Thyroid gland (tissue), 4 donors: ENCODE measurements at regions not wholly inside any gene's neighbourhood (a gene's known extent, or its start where the extent isn't known, plus 50 kb on each side); places are given as distances from the start of the nearest gene placed in this dataset.

Experiments used
- DNase-seq, 2 donors: peaks; one replicate each; pipeline ENCODE4 v3.0.0-alpha.2; 2019
- H3K27ac ChIP-seq, 3 donors: fragments of 200-600 bp; sonication (generic); 1 replicate in 2 of 3; 2 replicates in 1 of 3; pipeline ENCODE4 v1.5.1; 2016 to 2019; ENCODE audit warnings: mild to moderate bottlenecking in 1 of 3, moderate library complexity in 1 of 3
- H3K27me3 ChIP-seq: fragments of 200-600 bp; sonication (generic); one replicate; pipeline ENCODE4 v1.5.1; 2019
- H3K36me3 ChIP-seq, 2 donors: fragments of 200-600 bp; sonication (generic); one replicate each; pipeline ENCODE4 v1.5.1; 2016 to 2019
- H3K4me1 ChIP-seq, 2 donors: fragments of 200-600 bp; sonication (generic); one replicate each; pipeline ENCODE4 v1.5.1; 2017 to 2019
- H3K4me3 ChIP-seq, 3 donors: fragments of 200-600 bp; sonication (generic); replicated peaks in 1 of 3; 1 replicate in 2 of 3; 2 replicates in 1 of 3; pipeline ENCODE4 v1.5.1; 2016; ENCODE audit warnings: mild to moderate bottlenecking in 1 of 3
- H3K9me3 ChIP-seq: fragments of 200-600 bp; sonication (generic); one replicate; pipeline ENCODE4 v1.5.1; 2017
- POLR2A ChIP-seq, 2 donors: fragments of 450-650 bp; IDR thresholded peaks; one replicate each; pipeline ENCODE4 v1.6.1; 2017; ENCODE audit warnings: antibody characterized with exemption in 2 of 2, mild to moderate bottlenecking in 2 of 2, moderate library complexity in 1 of 2
- WGBS, 2 donors: methylation state at CpG; one replicate each; pipeline ENCODE4 v1.1.5; 2017; 5-methylcytosine and 5-hydroxymethylcytosine counted together
- intact Hi-C: fragments of 100-400 bp; cut with DNase I; formaldehyde crosslinking; loops from one replicate; pipeline ENCODE4 v1.15.1; 2023
- TF ChIP-seq, protein P1 (sequence below), 6 experiments: fragments of 200-600 bp in 3 of 6; fragments of 450-650 bp in 3 of 6; sonication (generic) in 3 of 6; IDR thresholded peaks; one replicate each; pipeline ENCODE4 v1.5.1; 2016 to 2019; ENCODE audit warnings: antibody characterized with exemption in 6 of 6, mild to moderate bottlenecking in 2 of 6, inconsistent platforms in 1 of 6, moderate library complexity in 1 of 6

DNA sequence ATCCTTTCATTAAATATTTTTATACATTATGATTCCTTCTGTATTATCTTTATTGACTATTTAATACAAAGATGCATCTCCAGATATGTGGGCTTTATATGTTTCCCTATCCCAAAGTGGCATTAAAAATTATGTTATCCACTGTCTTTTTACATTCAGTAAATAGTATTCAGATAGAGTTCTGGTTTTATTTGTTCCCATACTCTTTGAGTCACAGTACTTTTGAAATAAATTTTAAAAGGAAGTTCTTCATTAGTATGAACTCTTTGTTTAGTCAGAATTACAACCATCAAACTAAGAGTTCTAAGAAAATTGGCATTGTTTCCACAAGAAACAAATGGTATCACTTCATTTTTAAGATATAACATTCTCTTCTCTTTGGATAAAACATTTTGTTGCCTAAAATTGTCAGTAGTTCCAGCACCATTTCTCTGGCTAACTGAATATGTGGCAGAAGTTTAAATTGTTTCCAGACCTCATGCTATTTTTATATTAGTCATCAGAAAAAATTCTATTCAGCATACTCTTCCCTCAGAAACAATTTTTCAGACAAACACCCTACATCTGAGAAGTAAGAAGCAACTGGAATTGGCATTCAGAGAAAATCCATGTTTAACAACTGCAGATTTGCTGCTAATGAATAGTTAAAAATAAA is 88.5 kb upstream of the COL5A2 start:
- TF ChIP-seq, protein P1, sequence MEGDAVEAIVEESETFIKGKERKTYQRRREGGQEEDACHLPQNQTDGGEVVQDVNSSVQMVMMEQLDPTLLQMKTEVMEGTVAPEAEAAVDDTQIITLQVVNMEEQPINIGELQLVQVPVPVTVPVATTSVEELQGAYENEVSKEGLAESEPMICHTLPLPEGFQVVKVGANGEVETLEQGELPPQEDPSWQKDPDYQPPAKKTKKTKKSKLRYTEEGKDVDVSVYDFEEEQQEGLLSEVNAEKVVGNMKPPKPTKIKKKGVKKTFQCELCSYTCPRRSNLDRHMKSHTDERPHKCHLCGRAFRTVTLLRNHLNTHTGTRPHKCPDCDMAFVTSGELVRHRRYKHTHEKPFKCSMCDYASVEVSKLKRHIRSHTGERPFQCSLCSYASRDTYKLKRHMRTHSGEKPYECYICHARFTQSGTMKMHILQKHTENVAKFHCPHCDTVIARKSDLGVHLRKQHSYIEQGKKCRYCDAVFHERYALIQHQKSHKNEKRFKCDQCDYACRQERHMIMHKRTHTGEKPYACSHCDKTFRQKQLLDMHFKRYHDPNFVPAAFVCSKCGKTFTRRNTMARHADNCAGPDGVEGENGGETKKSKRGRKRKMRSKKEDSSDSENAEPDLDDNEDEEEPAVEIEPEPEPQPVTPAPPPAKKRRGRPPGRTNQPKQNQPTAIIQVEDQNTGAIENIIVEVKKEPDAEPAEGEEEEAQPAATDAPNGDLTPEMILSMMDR (IDR thresholded peaks at IDR 0.05): no peak
- TF ChIP-seq POLR2A (IDR thresholded peaks at IDR 0.05): no peak
- no peak for DNase-seq
- no peaks in the 10 kb centered on the region for H3K27me3 ChIP-seq
- no peak overlapping the region for H3K27ac ChIP-seq
- no peaks in the 10 kb centered on the region for H3K36me3 ChIP-seq
- no peaks in the 10 kb centered on the region for H3K4me1 ChIP-seq
- H3K4me3 ChIP-seq: no peak overlapping the region
- intact Hi-C loops: no loop called here
- no peaks in the 10 kb centered on the region for H3K9me3 ChIP-seq

- H3K4me1 ChIP-seq: no peaks in the 10 kb centered on the region
- H3K9me3 ChIP-seq: no peaks in the 10 kb centered on the region
- no peak overlapping the region for H3K4me3 ChIP-seq
- TF ChIP-seq, protein P1 (IDR thresholded peaks at IDR 0.05): no peak
- no peak for TF ChIP-seq POLR2A (IDR thresholded peaks at IDR 0.05)
- intact Hi-C loops: no loop called here
- no peaks in the 10 kb centered on the region for H3K36me3 ChIP-seq
- DNase-seq: no peak
- no peak overlapping the region for H3K27ac ChIP-seq
- H3K27me3 ChIP-seq: no peaks in the 10 kb centered on the region
- 85 to 89% methylated on average over 2 of the region's 2 CpGs for WGBS, 2 donors
Observed at GRCh38 chr2:189268763-189269162, 89.2 kb upstream of the COL5A2 start.

DNA sequence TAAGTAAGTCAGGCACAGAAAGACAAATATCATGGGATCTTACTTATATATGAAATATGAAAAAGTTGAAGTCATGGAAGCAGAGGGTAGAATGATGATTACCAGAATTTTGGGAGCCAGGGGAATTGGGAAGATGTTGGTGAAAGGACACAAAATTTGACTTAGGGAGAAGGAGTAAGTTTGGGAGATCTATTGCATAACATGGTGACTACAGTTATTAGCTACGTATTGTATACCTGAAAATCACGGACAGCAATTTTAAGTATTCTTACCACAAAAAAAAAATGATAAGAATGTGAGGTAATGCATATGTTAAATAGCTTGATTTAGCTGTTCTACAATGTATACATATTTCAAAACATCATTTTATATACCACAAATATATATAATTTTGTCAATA is 94.2 kb upstream of the COL5A2 start:
- intact Hi-C loops: no loop called here
- Histone ChIP-seq H3K4me3 (no peak overlapping the region), H3K27me3 (no peaks in the 10 kb centered on the region), H3K4me1 (no peaks in the 10 kb centered on the region), H3K9me3 (no peaks in the 10 kb centered on the region), H3K36me3 (no peaks in the 10 kb centered on the region), H3K27ac (no peak overlapping the region)
- no peak for DNase-seq
- TF ChIP-seq POLR2A (IDR thresholded peaks at IDR 0.05): no peak
- TF ChIP-seq, protein P1 (IDR thresholded peaks at IDR 0.05): no peak
- 47 to 48% methylated on average over 2 of the region's 2 CpGs for WGBS, 2 donors

DNA sequence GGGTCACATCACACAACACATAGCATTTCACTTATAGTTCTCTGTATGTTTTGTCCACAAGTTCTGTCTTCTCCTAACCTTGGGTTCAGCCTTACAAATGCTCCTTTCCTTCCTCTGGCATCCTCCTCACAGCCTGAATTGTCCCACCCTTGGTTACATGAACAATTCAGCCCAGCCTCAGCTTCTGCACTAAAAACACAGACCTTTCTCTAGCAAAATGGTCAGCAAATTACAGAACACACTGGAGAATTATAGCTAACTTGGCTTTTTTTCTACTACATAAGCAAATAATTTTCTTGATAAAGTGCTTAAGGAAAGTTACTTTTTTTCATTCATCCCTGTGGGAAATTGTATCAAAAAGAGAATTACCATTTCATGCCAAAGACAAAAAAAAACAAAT is 94.8 kb upstream of the COL5A2 start:
- intact Hi-C loops: no loop called here
- Histone ChIP-seq H3K27ac (no peak overlapping the region), H3K36me3 (no peaks in the 10 kb centered on the region), H3K9me3 (no peaks in the 10 kb centered on the region), H3K27me3 (no peaks in the 10 kb centered on the region), H3K4me1 (no peaks in the 10 kb centered on the region), H3K4me3 (no peak overlapping the region)
- TF ChIP-seq POLR2A (IDR thresholded peaks at IDR 0.05): no peak
- TF ChIP-seq, protein P1 (IDR thresholded peaks at IDR 0.05): no peak
- DNase-seq: no peak

- no peaks in the 10 kb centered on the region for H3K9me3 ChIP-seq
- WGBS, 2 donors: 85 to 87% methylated on average over 2 of the region's 2 CpGs
- intact Hi-C loops: no loop called here
- H3K27ac ChIP-seq: no peak overlapping the region
- no peaks in the 10 kb centered on the region for H3K4me1 ChIP-seq
- no peaks in the 10 kb centered on the region for H3K27me3 ChIP-seq
- H3K4me3 ChIP-seq: no peak overlapping the region
- TF ChIP-seq, protein P1 (IDR thresholded peaks at IDR 0.05): no peak
- TF ChIP-seq POLR2A (IDR thresholded peaks at IDR 0.05): no peak
- H3K36me3 ChIP-seq: no peaks in the 10 kb centered on the region
- DNase-seq: no peak
Observed at GRCh38 chr2:189276277-189276676, 96.7 kb upstream of the COL5A2 start.
